DND-41 (cell line): ENCODE measurements at regions not wholly inside any gene's neighbourhood (a gene's known extent, or its start where the extent isn't known, plus 50 kb on each side); places are given as distances from the start of the nearest gene placed in this dataset.

Experiments
- ATAC-seq: fragments of 200-7000 bp; cut with Tn5 transposase; 3 replicates; pipeline ENCODE4 v1.9.1; 2021; ENCODE audit warnings: low read depth; ENCODE audit not compliant: insufficient read depth
- DNase-seq: peaks from one replicate; pipeline ENCODE4 v3.0.0-alpha.2; 2020
- H2AFZ ChIP-seq: 2 replicates; pipeline ENCODE4 v1.6.0; 2012; ENCODE audit warnings: low read depth, low read length
- H3K27ac ChIP-seq: 2 replicates; pipeline ENCODE4 v1.5.1; 2012; ENCODE audit warnings: low read length, inconsistent platforms
- H3K27me3 ChIP-seq: fragments of 200-600 bp; sonication (generic); 2 replicates; pipeline ENCODE4 v1.6.0; 2012; ENCODE audit warnings: low read length, mild to moderate bottlenecking, inconsistent platforms; ENCODE audit not compliant: insufficient read depth, poor library complexity
- H3K36me3 ChIP-seq: 2 replicates; pipeline ENCODE4 v1.5.1; 2012; ENCODE audit warnings: low read length, inconsistent platforms; ENCODE audit not compliant: insufficient read depth
- H3K4me1 ChIP-seq: 2 replicates; pipeline ENCODE4 v1.5.1; 2012; ENCODE audit warnings: mild to moderate bottlenecking, low read length; ENCODE audit not compliant: insufficient read depth
- H3K4me2 ChIP-seq: 2 replicates; pipeline ENCODE4 v1.6.0; 2012; ENCODE audit warnings: mild to moderate bottlenecking, moderate library complexity, low read length, inconsistent platforms; ENCODE audit not compliant: insufficient read depth
- H3K4me3 ChIP-seq, 2 experiments: fragments of 200-600 bp in 1 of 2; shearing (Covaris generic) in 1 of 2; 2 replicates each; pipeline ENCODE4 v1.5.1; 2012 to 2016; ENCODE audit warnings: inconsistent platforms in 2 of 2, low read length in 2 of 2, mild to moderate bottlenecking in 2 of 2, low read depth in 1 of 2, moderate library complexity in 1 of 2
- H3K79me2 ChIP-seq: 2 replicates; pipeline ENCODE4 v1.6.0; 2012; ENCODE audit warnings: low read length, inconsistent platforms; ENCODE audit not compliant: insufficient read depth
- H3K9ac ChIP-seq: 2 replicates; pipeline ENCODE4 v1.6.0; 2012; ENCODE audit warnings: low read depth, mild to moderate bottlenecking, inconsistent platforms, low read length, moderate library complexity
- H3K9me3 ChIP-seq: 2 replicates; pipeline ENCODE4 v1.5.1; 2012; ENCODE audit warnings: low read length, moderate library complexity, mild to moderate bottlenecking, inconsistent platforms; ENCODE audit not compliant: insufficient read depth, severe bottlenecking
- H4K20me1 ChIP-seq: 2 replicates; pipeline ENCODE4 v1.6.0; 2012; ENCODE audit warnings: low read length; ENCODE audit not compliant: insufficient read depth
- CTCF ChIP-seq: IDR thresholded peaks from 2 replicates; pipeline ENCODE4 v1.5.1; 2012; ENCODE audit warnings: borderline replicate concordance, low read length, moderate library complexity, mild to moderate bottlenecking; ENCODE audit not compliant: poor library complexity, severe bottlenecking; ENCODE audit errors: extremely low read depth
- EZH2 ChIP-seq: IDR thresholded peaks from 3 replicates; pipeline ENCODE4 v1.6.1; 2012; ENCODE audit warnings: borderline replicate concordance, low read depth, mild to moderate bottlenecking, moderate library complexity, low read length, inconsistent platforms; ENCODE audit not compliant: severe bottlenecking

- ATAC-seq: no peak
- H3K27ac ChIP-seq: no peak overlapping the region
Measured at GRCh38 chr9:26768145-26768544, 124.5 kb downstream of the CAAP1 start.

GRCh38 chr9:26760675-26761074, 131.9 kb downstream of the CAAP1 start:
- no peak for TF ChIP-seq CTCF
- TF ChIP-seq EZH2: no peak

More at GRCh38 chr9:26768145-26768544, 124.5 kb downstream of the CAAP1 start:
- Histone ChIP-seq H3K79me2 (no peaks in the 10 kb centered on the region), H3K9me3 (no peaks in the 10 kb centered on the region), H3K4me1 (no peaks in the 10 kb centered on the region), H4K20me1 (no peaks in the 10 kb centered on the region), H2AFZ (no peak overlapping the region), H3K9ac (no peak overlapping the region), H3K4me3 (no peak overlapping the region), H3K36me3 (no peaks in the 10 kb centered on the region), H3K27me3 (no peaks in the 10 kb centered on the region), H3K4me2 (no peak overlapping the region)
- no peak for DNase-seq
- TF ChIP-seq CTCF: no peak
- TF ChIP-seq EZH2: no peak

GRCh38 chr9:26758655-26759054, 133.9 kb downstream of the CAAP1 start:
- DNase-seq (no peak), ATAC-seq (no peak)
- Histone ChIP-seq H4K20me1 (no peaks in the 10 kb centered on the region), H3K4me3 (no peak overlapping the region), H3K4me1 (no peaks in the 10 kb centered on the region), H3K27me3 (no peaks in the 10 kb centered on the region), H3K4me2 (no peak overlapping the region), H3K27ac (no peak overlapping the region), H2AFZ (no peak overlapping the region), H3K36me3 (no peaks in the 10 kb centered on the region), H3K9ac (no peak overlapping the region), H3K79me2 (no peaks in the 10 kb centered on the region), H3K9me3 (no peaks in the 10 kb centered on the region)
- TF ChIP-seq EZH2 (no peak), CTCF (no peak)

More at GRCh38 chr9:26760675-26761074, 131.9 kb downstream of the CAAP1 start:
- Histone ChIP-seq H3K4me2 (no peak overlapping the region), H2AFZ (no peak overlapping the region), H3K4me1 (no peaks in the 10 kb centered on the region), H3K27me3 (no peaks in the 10 kb centered on the region), H3K9me3 (no peaks in the 10 kb centered on the region), H3K27ac (no peak overlapping the region), H4K20me1 (no peaks in the 10 kb centered on the region), H3K79me2 (no peaks in the 10 kb centered on the region), H3K9ac (no peak overlapping the region), H3K36me3 (no peaks in the 10 kb centered on the region), H3K4me3 (no peak overlapping the region)
- no peak for DNase-seq
- ATAC-seq: no peak

- Histone ChIP-seq H2AFZ (no peak overlapping the region), H3K4me3 (no peak overlapping the region), H3K9ac (no peak overlapping the region), H3K27ac (no peak overlapping the region), H4K20me1 (no peaks in the 10 kb centered on the region), H3K79me2 (no peaks in the 10 kb centered on the region), H3K36me3 (no peaks in the 10 kb centered on the region), H3K9me3 (no peaks in the 10 kb centered on the region), H3K4me2 (no peak overlapping the region), H3K27me3 (no peaks in the 10 kb centered on the region), H3K4me1 (no peaks in the 10 kb centered on the region)
- DNase-seq (no peak), ATAC-seq (no peak)
- TF ChIP-seq CTCF (no peak), EZH2 (no peak)
Measured at GRCh38 chr9:26756881-26757280, 135.7 kb downstream of the CAAP1 start.
